GM21723 (cell line): ENCODE measurements at regions not wholly inside any gene's neighbourhood (a gene's known extent, or its start where the extent isn't known, plus 50 kb on each side); places are given as distances from the start of the nearest gene placed in this dataset.

Experiments used
- ATAC-seq: cut with Tn5 transposase; IDR thresholded peaks from one replicate; pipeline ENCODE4 v1.9.1; 2021; ENCODE audit warnings: mild to moderate bottlenecking, moderate library complexity; ENCODE audit not compliant: unreplicated experiment

GRCh38 chr11:112632866-112633505 is 328.2 kb upstream of the NCAM1 start:
- ATAC-seq: no peak

- ATAC-seq: no peak
Measured at GRCh38 chr11:112634551-112634950, 326.7 kb upstream of the NCAM1 start.

GRCh38 chr11:112634995-112635737 is 326.1 kb upstream of the NCAM1 start:
- no peak for ATAC-seq

GRCh38 chr11:112637076-112637475 is 324.1 kb upstream of the NCAM1 start:
- no peak for ATAC-seq

DNA sequence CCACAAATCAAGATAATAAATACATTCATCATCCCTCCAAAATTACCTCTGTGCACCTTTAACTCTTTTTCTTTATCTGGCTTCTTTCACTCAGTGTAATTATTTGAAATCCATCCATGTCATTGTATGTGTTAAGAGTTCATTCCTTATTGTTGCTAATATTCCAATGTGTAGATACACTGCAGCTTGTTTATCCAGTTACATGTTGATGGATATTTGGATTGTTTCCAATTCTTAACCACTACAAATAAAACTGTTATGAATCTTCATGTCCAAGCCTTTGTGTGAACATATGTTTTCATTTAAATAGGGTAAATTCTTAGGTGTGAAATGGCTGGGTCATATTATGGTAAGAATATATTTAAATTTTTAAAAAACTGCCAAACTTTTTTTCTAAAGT is 323.3 kb upstream of the NCAM1 start:
- no peak for ATAC-seq

DNA sequence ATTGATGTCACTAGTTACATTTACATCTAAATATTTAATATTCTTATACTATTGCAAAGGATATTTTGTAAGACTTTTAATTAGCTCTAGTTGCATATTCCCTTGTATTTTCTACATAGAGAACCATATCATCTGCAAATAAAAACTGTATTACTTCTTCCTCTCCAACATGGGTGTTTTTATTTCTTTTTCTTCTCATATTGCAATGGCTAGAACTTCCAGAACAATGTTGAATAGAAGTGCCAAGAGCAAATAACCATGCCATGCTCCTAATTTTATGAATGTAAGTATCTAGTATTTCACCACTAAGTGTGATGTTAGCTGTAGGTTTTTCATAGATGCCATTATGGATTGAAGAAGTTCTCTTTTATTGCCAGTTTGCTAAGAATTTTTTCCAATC is 321.8 kb upstream of the NCAM1 start:
- ATAC-seq: no peak

DNA sequence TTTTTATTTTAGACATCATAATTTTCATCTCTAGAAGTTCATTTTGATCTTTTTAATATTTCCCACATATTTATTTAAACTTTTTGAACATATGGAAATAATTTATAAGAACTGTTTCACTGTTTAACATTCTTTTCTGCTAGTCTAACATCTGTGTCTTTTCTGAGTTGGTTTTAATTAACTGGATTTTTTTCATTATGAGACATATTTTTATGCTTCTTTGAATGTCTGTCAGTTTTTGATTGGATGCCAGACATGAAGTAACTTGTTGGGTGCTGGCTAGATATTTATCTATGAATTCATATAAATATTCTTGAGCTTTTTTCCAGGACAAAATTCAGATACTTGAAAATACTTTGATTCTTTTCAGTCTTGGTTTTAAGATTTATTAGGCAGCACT is 317.8 kb upstream of the NCAM1 start:
- ATAC-seq: no peak

GRCh38 chr11:112644410-112645131 is 316.6 kb upstream of the NCAM1 start:
- peak; percentile 65 for ATAC-seq

- ATAC-seq: no peak
Measured at GRCh38 chr11:112649856-112650255, 311.4 kb upstream of the NCAM1 start.

GRCh38 chr11:112650527-112650926 is 310.7 kb upstream of the NCAM1 start:
- ATAC-seq: no peak

- ATAC-seq: no peak
Measured at GRCh38 chr11:112651386-112651785, 309.8 kb upstream of the NCAM1 start.

DNA sequence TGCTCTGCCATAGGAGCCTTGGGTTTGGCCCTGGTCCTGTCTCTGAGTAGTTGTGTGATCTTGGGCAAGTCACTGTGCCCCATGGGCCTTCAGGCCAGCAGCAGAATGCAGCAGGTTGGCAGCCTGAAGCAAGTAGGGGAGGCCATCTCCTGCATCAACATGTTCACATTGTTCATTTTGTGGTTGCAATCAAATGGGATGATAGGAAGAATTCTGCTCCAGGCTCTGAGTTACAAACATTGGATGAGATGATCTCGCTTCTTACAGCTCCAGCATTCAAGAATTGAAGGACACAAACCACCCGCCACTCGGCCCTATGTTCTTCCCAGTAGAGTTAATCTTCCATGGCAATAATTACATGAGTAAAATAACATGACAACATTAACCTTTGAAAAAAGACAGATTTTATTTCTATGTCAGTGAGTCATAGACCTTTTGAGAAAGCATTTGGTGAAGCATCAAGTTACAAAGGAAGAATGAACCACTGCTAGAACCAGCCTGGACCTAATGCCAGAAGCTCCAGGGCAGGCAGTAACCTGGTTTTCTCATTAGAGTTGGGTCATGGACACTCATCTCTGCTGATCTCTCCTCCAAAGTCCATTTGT is 308.3 kb upstream of the NCAM1 start:
- no peak for ATAC-seq

DNA sequence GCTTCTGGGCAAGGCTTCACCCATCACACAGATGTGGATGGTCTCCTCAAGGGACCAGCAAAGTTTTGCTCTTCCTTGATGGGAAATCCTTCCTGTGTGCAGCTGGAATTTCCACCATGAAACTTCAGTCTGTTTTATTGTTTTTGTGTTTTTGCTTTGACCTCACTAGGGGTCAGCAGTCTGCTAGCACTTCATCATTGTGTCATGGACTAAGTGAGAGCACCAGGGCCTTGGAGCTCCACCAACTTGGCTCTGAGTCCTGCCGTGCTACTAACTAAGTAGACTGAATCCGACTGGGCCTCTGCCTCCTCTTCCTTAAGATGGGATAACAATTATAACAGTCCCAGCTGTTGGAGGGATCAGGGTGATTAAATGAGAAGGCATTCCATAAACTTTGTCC is 305.8 kb upstream of the NCAM1 start:
- ATAC-seq: no peak

- no peak for ATAC-seq
Measured at GRCh38 chr11:112656772-112657428, 304.3 kb upstream of the NCAM1 start.

DNA sequence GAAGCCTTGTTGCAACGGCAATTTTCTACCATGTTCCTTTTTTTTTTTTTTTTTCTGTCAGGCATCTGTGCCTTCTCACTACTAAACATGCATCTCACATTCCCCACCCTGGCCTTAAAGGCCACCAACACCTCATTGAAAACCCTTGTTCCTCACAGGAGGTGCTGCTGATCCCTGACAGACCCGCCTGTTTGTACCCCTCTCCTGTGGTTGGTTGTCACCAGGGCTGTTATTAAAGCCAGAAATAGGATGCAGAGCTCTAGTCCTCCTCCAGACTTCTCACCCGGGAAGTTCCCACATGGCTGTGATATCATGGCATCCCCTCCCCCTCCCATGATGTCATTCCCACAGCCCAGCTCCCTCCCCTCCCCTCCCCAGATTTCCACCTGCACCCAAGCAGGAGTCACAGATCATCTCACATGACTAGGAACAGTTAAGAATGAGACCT is 302.8 kb upstream of the NCAM1 start:
- ATAC-seq: no peak

- no peak for ATAC-seq
Measured at GRCh38 chr11:112661146-112661545, 300.1 kb upstream of the NCAM1 start.

GRCh38 chr11:112661571-112661970 is 299.6 kb upstream of the NCAM1 start:
- no peak for ATAC-seq

DNA sequence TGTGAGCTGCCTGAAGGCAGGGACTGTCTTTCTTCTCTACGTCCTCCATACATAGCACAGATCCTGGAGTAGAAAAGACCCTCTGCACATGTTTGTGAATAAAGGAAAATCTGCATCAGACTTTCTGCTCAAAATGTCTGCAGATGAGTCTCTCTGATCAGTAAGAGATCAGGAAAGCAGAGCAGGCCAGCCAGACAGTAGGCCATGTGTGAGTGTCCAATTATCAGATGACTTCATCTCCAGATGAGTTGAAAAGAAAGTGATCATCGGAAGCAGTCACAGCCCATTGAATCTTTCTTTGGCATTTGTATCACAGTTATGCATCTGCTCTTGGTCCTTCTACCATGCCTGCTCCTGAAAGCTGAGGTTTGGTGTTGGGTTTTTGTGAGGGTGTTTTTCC is 298.7 kb upstream of the NCAM1 start:
- no peak for ATAC-seq

- no peak for ATAC-seq
Measured at GRCh38 chr11:112663947-112664634, 297.1 kb upstream of the NCAM1 start.

GRCh38 chr11:112665291-112665690 is 295.9 kb upstream of the NCAM1 start:
- ATAC-seq: no peak
